Duodenal mucosa (tissue), 2 donors: ENCODE measurements at regions not wholly inside any gene's neighbourhood (a gene's known extent, or its start where the extent isn't known, plus 50 kb on each side); places are given as distances from the start of the nearest gene placed in this dataset.

Experiments used
- H3K27ac ChIP-seq: one replicate; pipeline ENCODE4 v1.7.0; 2013; ENCODE audit warnings: low read depth, low read length
- H3K27me3 ChIP-seq, 2 donors: one replicate each; pipeline ENCODE4 v1.7.0; 2013; ENCODE audit warnings: low read length in 2 of 2, control low read depth in 1 of 2; ENCODE audit not compliant: insufficient read depth in 2 of 2, control insufficient read depth in 1 of 2
- H3K36me3 ChIP-seq, 2 donors: one replicate each; pipeline ENCODE4 v1.7.0; 2013; ENCODE audit warnings: low read length in 2 of 2, control low read depth in 1 of 2; ENCODE audit not compliant: insufficient read depth in 2 of 2, control insufficient read depth in 1 of 2
- H3K4me1 ChIP-seq, 2 donors: one replicate each; pipeline ENCODE4 v1.7.0; 2013; ENCODE audit warnings: low read length in 2 of 2, control low read depth in 1 of 2; ENCODE audit not compliant: insufficient read depth in 2 of 2, control insufficient read depth in 1 of 2
- H3K4me3 ChIP-seq, 2 donors: one replicate each; pipeline ENCODE4 v1.7.0; 2013; ENCODE audit warnings: low read length in 2 of 2, low read depth in 1 of 2
- H3K9ac ChIP-seq, 2 donors: one replicate each; pipeline ENCODE4 v1.7.0; 2013; ENCODE audit warnings: low read length in 2 of 2, low read depth in 1 of 2
- H3K9me3 ChIP-seq, 2 donors: one replicate each; pipeline ENCODE4 v1.7.0; 2013; ENCODE audit warnings: low read length in 2 of 2, control low read depth in 1 of 2; ENCODE audit not compliant: control insufficient read depth in 1 of 2

- no peaks in the 10 kb centered on the region for H3K9me3 ChIP-seq
- no peak overlapping the region for H3K9ac ChIP-seq
- H3K36me3 ChIP-seq = no peaks in the 10 kb centered on the region
- H3K27me3 ChIP-seq = peaks cover 4 to 6% of the 10 kb centered on the region in 2 donors
- H3K27ac ChIP-seq = no peak overlapping the region
- no peak overlapping the region for H3K4me3 ChIP-seq
- peaks cover 0 to 4% of the 10 kb centered on the region in 2 donors for H3K4me1 ChIP-seq
These were observed 229.6 kb upstream of the TNRC6C start for GRCh38 chr17:77728871-77729270.

GRCh38 chr17:77729587-77729986 is 228.9 kb upstream of the TNRC6C start:
- Histone ChIP-seq H3K27ac (no peak overlapping the region), H3K36me3 (no peaks in the 10 kb centered on the region), H3K9me3 (no peaks in the 10 kb centered on the region)

GRCh38 chr17:77730376-77730775 is 228.1 kb upstream of the TNRC6C start:
- Histone ChIP-seq H3K4me3 (no peak overlapping the region), H3K27ac (no peak overlapping the region), H3K36me3 (no peaks in the 10 kb centered on the region), H3K9ac (no peak overlapping the region), H3K9me3 (no peaks in the 10 kb centered on the region), H3K27me3 (peaks cover 16 to 17% of the 10 kb centered on the region in 2 donors), H3K4me1 (peaks cover 6 to 7% of the 10 kb centered on the region in 2 donors)

More at GRCh38 chr17:77729587-77729986, 228.9 kb upstream of the TNRC6C start:
- Histone ChIP-seq H3K4me3 (no peak overlapping the region), H3K9ac (no peak overlapping the region), H3K27me3 (peaks cover 11% of the 10 kb centered on the region in 2 donors), H3K4me1 (no peaks in the 10 kb centered on the region)

GRCh38 chr17:77733576-77734296 is 224.8 kb upstream of the TNRC6C start:
- no peak overlapping the region for H3K9ac ChIP-seq
- H3K27ac ChIP-seq = no peak overlapping the region
- no peaks in the 10 kb centered on the region for H3K36me3 ChIP-seq
- H3K4me1 ChIP-seq = peaks cover 6 to 8% of the 10 kb centered on the region in 2 donors
- no peaks in the 10 kb centered on the region for H3K9me3 ChIP-seq
- no peak overlapping the region for H3K4me3 ChIP-seq
- peaks cover 16 to 23% of the 10 kb centered on the region in 2 donors for H3K27me3 ChIP-seq

GRCh38 chr17:77734371-77735080 is 224.0 kb upstream of the TNRC6C start:
- no peaks in the 10 kb centered on the region for H3K9me3 ChIP-seq
- H3K9ac ChIP-seq = no peak overlapping the region
- peaks cover 13 to 23% of the 10 kb centered on the region in 2 donors for H3K27me3 ChIP-seq
- H3K4me3 ChIP-seq = no peak overlapping the region
- H3K4me1 ChIP-seq = peaks cover 6 to 8% of the 10 kb centered on the region in 2 donors
- H3K36me3 ChIP-seq = no peaks in the 10 kb centered on the region
- H3K27ac ChIP-seq = no peak overlapping the region

- no peak overlapping the region for H3K4me3 ChIP-seq
These were observed 223.4 kb upstream of the TNRC6C start for GRCh38 chr17:77735081-77735565.

GRCh38 chr17:77735566-77736198 is 222.8 kb upstream of the TNRC6C start:
- Histone ChIP-seq H3K27ac (no peak overlapping the region), H3K4me3 (no peak overlapping the region), H3K9me3 (no peaks in the 10 kb centered on the region), H3K27me3 (peaks cover 13 to 23% of the 10 kb centered on the region in 2 donors), H3K36me3 (no peaks in the 10 kb centered on the region), H3K4me1 (peaks cover 6 to 8% of the 10 kb centered on the region in 2 donors), H3K9ac (no peak overlapping the region)

More at GRCh38 chr17:77735081-77735565, 223.4 kb upstream of the TNRC6C start:
- Histone ChIP-seq H3K9me3 (no peaks in the 10 kb centered on the region), H3K27ac (no peak overlapping the region), H3K9ac (no peak overlapping the region), H3K4me1 (peaks cover 6 to 8% of the 10 kb centered on the region in 2 donors), H3K36me3 (no peaks in the 10 kb centered on the region), H3K27me3 (peaks cover 13 to 23% of the 10 kb centered on the region in 2 donors)

- H3K27me3 ChIP-seq = peaks cover 13 to 23% of the 10 kb centered on the region in 2 donors
- no peaks in the 10 kb centered on the region for H3K9me3 ChIP-seq
- no peaks in the 10 kb centered on the region for H3K36me3 ChIP-seq
- no peak overlapping the region for H3K9ac ChIP-seq
- H3K4me1 ChIP-seq = peaks cover 6 to 8% of the 10 kb centered on the region in 2 donors
- no peak overlapping the region for H3K4me3 ChIP-seq
- no peak overlapping the region for H3K27ac ChIP-seq
These were observed 222.3 kb upstream of the TNRC6C start for GRCh38 chr17:77736199-77736585.

GRCh38 chr17:77736721-77737120 is 221.8 kb upstream of the TNRC6C start:
- Histone ChIP-seq H3K27ac (no peak overlapping the region), H3K4me1 (peaks cover 6 to 8% of the 10 kb centered on the region in 2 donors), H3K9me3 (no peaks in the 10 kb centered on the region), H3K9ac (no peak overlapping the region), H3K4me3 (no peak overlapping the region), H3K27me3 (peaks cover 13 to 23% of the 10 kb centered on the region in 2 donors), H3K36me3 (no peaks in the 10 kb centered on the region)
